Loucy (cell line): ENCODE measurements at regions not wholly inside any gene's neighbourhood (a gene's known extent, or its start where the extent isn't known, plus 50 kb on each side); places are given as distances from the start of the nearest gene placed in this dataset.

Source experiments
- H2AFZ ChIP-seq: fragments of 200-600 bp; sonication (generic); 2 replicates; pipeline ENCODE4 v1.6.0; 2016; ENCODE audit warnings: antibody characterized with exemption, mild to moderate bottlenecking, low read length, moderate library complexity
- H3F3A ChIP-seq: fragments of 200-600 bp; 2 replicates; pipeline ENCODE4 v1.6.0; 2016; ENCODE audit warnings: antibody characterized with exemption, low read depth, mild to moderate bottlenecking
- H3K27me3 ChIP-seq: fragments of 200-600 bp; sonication (generic); 2 replicates; pipeline ENCODE4 v1.6.1; 2014; ENCODE audit warnings: low read length, mild to moderate bottlenecking; ENCODE audit not compliant: insufficient read depth, poor library complexity, severe bottlenecking
- H3K36me3 ChIP-seq: fragments of 200-600 bp; sonication (generic); 2 replicates; pipeline ENCODE4 v1.6.1; 2016; ENCODE audit warnings: low read length; ENCODE audit not compliant: insufficient read depth
- H3K4me1 ChIP-seq: fragments of 200-600 bp; sonication (generic); 2 replicates; pipeline ENCODE4 v1.5.1; 2014; ENCODE audit warnings: low read length, mild to moderate bottlenecking; ENCODE audit not compliant: insufficient read depth, poor library complexity, severe bottlenecking
- H3K4me2 ChIP-seq: fragments of 200-600 bp; sonication (generic); 2 replicates; pipeline ENCODE4 v1.6.0; 2014; ENCODE audit warnings: antibody characterized with exemption, low read length, low read depth, mild to moderate bottlenecking; ENCODE audit not compliant: poor library complexity, severe bottlenecking
- H3K4me3 ChIP-seq: fragments of 200-600 bp; sonication (generic); 2 replicates; pipeline ENCODE4 v1.5.1; 2014; ENCODE audit warnings: low read length, mild to moderate bottlenecking, mixed read lengths; ENCODE audit not compliant: poor library complexity, severe bottlenecking
- H3K79me2 ChIP-seq: fragments of 200-600 bp; sonication (generic); 2 replicates; pipeline ENCODE4 v1.6.1; 2014; ENCODE audit warnings: low read length; ENCODE audit not compliant: insufficient read depth
- H3K9ac ChIP-seq: fragments of 200-600 bp; sonication (generic); 2 replicates; pipeline ENCODE4 v1.6.0; 2014; ENCODE audit warnings: mild to moderate bottlenecking, low read depth, low read length, moderate library complexity; ENCODE audit not compliant: poor library complexity, severe bottlenecking
- H3K9me2 ChIP-seq: fragments of 200-600 bp; sonication (generic); replicated peaks from 2 replicates; pipeline ENCODE4 v1.6.1; 2016; ENCODE audit warnings: low read depth, low read length, mixed read lengths
- H3K9me3 ChIP-seq: fragments of 200-600 bp; sonication (generic); 2 replicates; pipeline ENCODE4 v1.6.1; 2014; ENCODE audit warnings: mild to moderate bottlenecking, antibody characterized with exemption, low read length, low read depth; ENCODE audit not compliant: insufficient read depth
- H4K20me1 ChIP-seq: fragments of 200-600 bp; sonication (generic); 2 replicates; pipeline ENCODE4 v1.6.0; 2014; ENCODE audit warnings: antibody characterized with exemption, low read length, mild to moderate bottlenecking; ENCODE audit not compliant: insufficient read depth, poor library complexity, severe bottlenecking
- CTCF ChIP-seq: fragments of 200-600 bp; sonication (generic); conservative IDR thresholded peaks from 2 replicates; pipeline ENCODE4 v1.5.1; 2014; ENCODE audit warnings: mild to moderate bottlenecking, antibody characterized with exemption, low read length
- EZH2phosphoT487 ChIP-seq: fragments of 200-600 bp; IDR thresholded peaks from 2 replicates; pipeline ENCODE4 v1.6.1; 2018; ENCODE audit warnings: antibody characterized with exemption, mild to moderate bottlenecking, moderate library complexity, borderline replicate concordance

DNA sequence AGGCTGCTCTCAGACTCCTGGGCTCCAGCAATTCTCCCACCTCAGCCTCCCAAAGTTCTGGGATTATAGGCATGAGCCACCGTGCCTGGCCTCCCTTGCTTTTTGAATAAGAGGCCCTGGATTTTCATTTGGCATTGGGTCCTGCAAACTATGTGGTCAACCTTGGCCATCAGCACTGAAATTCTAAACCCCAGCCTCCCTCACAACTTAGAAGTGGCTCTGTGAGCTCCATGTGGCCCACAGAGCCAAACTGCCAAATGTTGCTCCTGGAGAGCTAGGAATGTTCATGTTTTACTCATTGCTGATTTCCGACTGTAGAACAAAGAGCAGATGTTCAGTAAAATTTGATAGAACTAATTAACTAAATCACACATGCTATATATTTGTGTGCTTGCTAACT lies 210.6 kb upstream of the AGAP1 start:
- Histone ChIP-seq H4K20me1 (no peaks in the 10 kb centered on the region), H3K4me2 (no peak overlapping the region), H3F3A (no peaks in the 10 kb centered on the region), H3K79me2 (no peaks in the 10 kb centered on the region), H3K36me3 (no peaks in the 10 kb centered on the region), H3K27me3 (peaks cover 22% of the 10 kb centered on the region), H3K9ac (no peak overlapping the region), H3K4me3 (no peak overlapping the region), H2AFZ (no peak overlapping the region), H3K4me1 (no peaks in the 10 kb centered on the region), H3K9me3 (no peaks in the 10 kb centered on the region; the same call in 1 of the 2 replicates), H3K9me2 (no peaks in the 10 kb centered on the region)
- TF ChIP-seq CTCF (no peak), EZH2phosphoT487 (no peak)

DNA sequence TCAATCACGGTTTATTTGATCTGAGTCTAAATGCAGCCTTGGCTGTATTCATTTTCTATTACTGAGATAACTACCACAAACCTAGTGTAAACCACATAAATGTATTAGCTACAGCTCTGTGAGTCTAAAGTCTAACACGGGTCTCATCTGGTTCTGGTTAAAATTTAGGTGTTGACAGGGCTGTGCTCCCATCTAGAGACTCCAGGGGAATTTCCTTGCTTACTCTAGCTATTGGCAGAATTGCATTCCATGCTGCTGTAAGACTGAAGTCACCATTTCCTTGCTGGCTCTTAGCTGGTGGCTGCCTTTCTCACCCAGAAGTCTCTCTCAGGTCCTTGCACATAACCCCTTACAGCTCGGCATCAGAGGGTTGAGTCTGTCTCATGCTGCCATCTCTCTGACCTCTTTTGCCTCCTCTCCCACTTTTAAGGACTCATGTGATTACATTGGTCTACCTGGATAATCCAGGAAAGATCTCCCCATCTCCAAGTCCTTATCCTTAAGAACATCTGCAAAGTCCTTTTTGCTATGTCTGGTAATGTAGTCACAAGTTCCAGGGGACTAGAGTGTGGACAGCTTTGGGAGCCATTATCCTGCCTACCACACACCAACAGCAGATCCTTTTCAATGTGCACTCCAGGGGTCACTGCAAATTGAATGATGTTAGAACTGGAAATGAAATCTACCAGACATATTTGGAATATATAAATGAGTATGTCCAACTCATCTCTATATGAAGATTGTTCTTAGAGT lies 207.0 kb upstream of the AGAP1 start:
- Histone ChIP-seq H3K36me3 (no peaks in the 10 kb centered on the region), H3K79me2 (no peaks in the 10 kb centered on the region), H3K4me1 (no peaks in the 10 kb centered on the region), H2AFZ (no peak overlapping the region), H3K9ac (no peak overlapping the region), H3K4me3 (no peak overlapping the region), H3K4me2 (no peak overlapping the region), H3K9me3 (no peaks in the 10 kb centered on the region; the same call in 1 of the 2 replicates), H4K20me1 (no peaks in the 10 kb centered on the region), H3K9me2 (no peaks in the 10 kb centered on the region), H3K27me3 (no peaks in the 10 kb centered on the region), H3F3A (no peaks in the 10 kb centered on the region)
- TF ChIP-seq EZH2phosphoT487 (no peak), CTCF (no peak)

DNA sequence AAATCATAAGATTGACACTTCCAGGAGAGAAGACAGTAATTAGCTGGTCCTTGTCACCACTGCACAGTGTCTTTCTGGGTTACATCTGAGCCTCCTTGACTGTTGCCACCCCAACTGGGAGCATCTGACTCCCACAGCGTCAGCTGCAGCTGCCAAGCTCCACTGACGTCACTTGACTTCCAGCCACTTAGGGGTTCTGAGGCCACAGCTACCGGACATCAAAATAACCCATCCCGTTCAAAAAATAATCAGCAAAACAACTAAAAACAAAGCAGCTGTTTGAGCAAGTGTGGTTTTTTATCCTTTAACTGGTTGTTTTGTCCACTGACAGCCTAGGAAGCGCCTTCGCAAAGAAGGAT lies 206.5 kb upstream of the AGAP1 start:
- no peaks in the 10 kb centered on the region for H3K79me2 ChIP-seq
- TF ChIP-seq EZH2phosphoT487 (no peak), CTCF (no peak)
- H3F3A ChIP-seq = no peaks in the 10 kb centered on the region
- H2AFZ ChIP-seq = no peak overlapping the region
- no peak overlapping the region for H3K4me2 ChIP-seq
- no peak overlapping the region for H3K9ac ChIP-seq
- no peak overlapping the region for H3K4me3 ChIP-seq
- no peaks in the 10 kb centered on the region for H3K36me3 ChIP-seq
- no peaks in the 10 kb centered on the region; the same call in 1 of the 2 replicates for H3K9me3 ChIP-seq
- H3K9me2 ChIP-seq = no peaks in the 10 kb centered on the region
- H4K20me1 ChIP-seq = no peaks in the 10 kb centered on the region
- no peaks in the 10 kb centered on the region for H3K27me3 ChIP-seq
- no peaks in the 10 kb centered on the region for H3K4me1 ChIP-seq
